Epithelial cell of proximal tubule (primary cell): ENCODE measurements at regions not wholly inside any gene's neighbourhood (a gene's known extent, or its start where the extent isn't known, plus 50 kb on each side); places are given as distances from the start of the nearest gene placed in this dataset.

Experiments used
- DNase-seq: peaks from one replicate; pipeline ENCODE4 v3.0.0-alpha.2; 2011; ENCODE audit warnings: low read depth
- H3K4me3 ChIP-seq: 2 replicates; pipeline ENCODE4 v1.5.1; 2011; ENCODE audit warnings: low read depth, mild to moderate bottlenecking, low read length
- CTCF ChIP-seq: conservative IDR thresholded peaks from 2 replicates; pipeline ENCODE4 v1.5.1; 2012; ENCODE audit warnings: low read depth, mild to moderate bottlenecking, low read length

- DNase-seq: no peak
Measured at GRCh38 chr3:168341956-168342936, 246.5 kb upstream of the GOLIM4 start.

DNA sequence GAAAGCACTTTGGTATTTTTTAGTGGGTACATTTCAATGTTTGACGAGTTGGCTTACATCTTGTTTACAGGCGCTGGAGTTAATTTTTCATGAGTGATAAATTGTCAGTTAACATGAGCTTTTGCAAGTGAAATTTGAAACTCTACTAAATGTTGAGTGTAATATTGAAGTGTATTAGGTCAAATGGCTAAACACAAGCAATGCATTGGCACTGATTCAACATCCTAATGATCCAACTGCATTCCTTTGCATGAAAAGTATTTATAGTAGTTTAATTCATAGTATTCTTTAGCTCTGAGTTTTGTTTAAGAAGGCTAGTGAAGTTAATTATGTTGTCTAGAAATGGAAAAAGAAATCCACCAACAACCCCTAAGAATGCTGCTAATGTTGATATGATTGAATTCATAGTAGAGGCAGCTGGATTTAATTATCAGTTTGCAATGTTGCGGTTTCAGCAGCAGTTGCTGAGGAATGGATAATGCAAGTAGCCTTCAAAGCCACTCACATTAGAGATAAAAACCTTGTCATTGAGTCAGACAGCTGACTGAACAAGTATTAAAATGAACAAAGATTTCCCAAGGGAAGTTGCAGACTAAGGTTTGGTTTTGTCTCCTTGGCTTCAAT lies 245.6 kb upstream of the GOLIM4 start:
- DNase-seq: no peak
- TF ChIP-seq CTCF: no peak
- no peak overlapping the region for H3K4me3 ChIP-seq

More at GRCh38 chr3:168341956-168342936, 246.5 kb upstream of the GOLIM4 start:
- TF ChIP-seq CTCF: no peak
- no peak overlapping the region for H3K4me3 ChIP-seq

DNA sequence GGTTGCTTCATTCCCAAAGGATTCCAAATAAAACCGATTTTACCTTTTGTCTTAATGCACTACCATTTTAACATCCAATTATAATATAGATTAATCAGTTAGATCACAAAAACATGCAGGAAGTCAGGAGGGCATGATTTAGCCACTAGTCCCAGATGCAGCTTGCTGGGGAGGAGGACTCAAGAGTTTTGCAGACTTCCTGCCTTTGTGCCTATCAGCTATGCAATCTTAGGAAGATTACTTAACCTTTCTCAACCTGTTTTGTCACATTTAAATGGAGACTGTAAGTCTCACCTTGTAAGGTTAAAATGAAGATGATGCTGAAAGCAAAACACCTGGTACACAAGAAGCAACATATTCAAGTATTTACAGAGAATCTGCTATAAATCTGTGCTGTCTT lies 242.4 kb upstream of the GOLIM4 start:
- DNase-seq: no peak
- TF ChIP-seq CTCF: no peak
- H3K4me3 ChIP-seq: no peak overlapping the region

GRCh38 chr3:168336276-168336675 lies 240.6 kb upstream of the GOLIM4 start:
- TF ChIP-seq CTCF: no peak
- H3K4me3 ChIP-seq: no peak overlapping the region
- DNase-seq: no peak

DNA sequence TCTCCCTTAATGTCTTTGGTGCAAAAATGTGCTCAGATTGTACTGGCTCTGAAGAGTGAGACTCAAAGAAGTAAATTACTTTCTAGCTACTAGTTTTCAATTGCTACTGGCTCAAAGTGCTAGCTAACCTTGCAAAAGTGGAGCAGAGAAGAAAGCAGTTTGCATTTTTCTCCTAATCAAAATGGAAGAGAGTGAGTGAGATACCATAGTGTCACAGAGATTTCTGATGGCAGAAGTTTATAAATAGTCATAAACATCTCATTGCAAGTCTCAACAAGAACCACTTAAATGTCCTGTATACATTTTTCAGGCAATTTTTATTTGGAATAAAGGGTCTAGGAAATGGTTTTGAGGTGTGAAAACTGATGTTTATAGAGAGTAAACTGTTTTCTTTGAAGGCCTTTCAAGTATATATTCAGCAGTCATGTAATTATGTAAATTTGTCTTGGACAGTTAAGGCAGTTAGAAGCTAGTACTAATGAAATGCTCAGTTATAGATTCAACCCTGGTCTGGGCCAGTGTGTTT lies 237.7 kb upstream of the GOLIM4 start:
- TF ChIP-seq CTCF: no peak
- H3K4me3 ChIP-seq: no peak overlapping the region
- no peak for DNase-seq

GRCh38 chr3:168331756-168332155 lies 236.0 kb upstream of the GOLIM4 start:
- H3K4me3 ChIP-seq: no peak overlapping the region
- no peak for TF ChIP-seq CTCF
- no peak for DNase-seq
